Mesenchymal stem cell (in vitro differentiated cells and primary cell): ENCODE measurements at regions not wholly inside any gene's neighbourhood (a gene's known extent, or its start where the extent isn't known, plus 50 kb on each side); places are given as distances from the start of the nearest gene placed in this dataset. TPM values are rescaled to one million over a fixed set of nuclear protein-coding genes. Genes with fewer than 3 reads are reported as not detected.

Experiments
- small RNA-seq: library from polyadenylated mRNA; stranded (forward); fragments of <200 nt; extraction: miRNeasy Mini kit (QIAGEN cat#:217004); gene quantifications from one replicate; pipeline ENCODE3, GENCODE V24; 2013; ENCODE audit warnings: low read depth

Small RNAs in the stretch of these regions (small RNA-seq; reads per million reads assigned to genes)
- not detected for gene RNU6-617P
